B cell (primary cell): ENCODE measurements at regions not wholly inside any gene's neighbourhood (a gene's known extent, or its start where the extent isn't known, plus 50 kb on each side); places are given as distances from the start of the nearest gene placed in this dataset.

Source experiments
- ATAC-seq: fragments of 200-7000 bp; cut with Tn5 transposase; one replicate; pipeline ENCODE4 v1.10.0; 2021; ENCODE audit warnings: low read depth, mild to moderate bottlenecking, moderate number of reproducible peaks, moderate library complexity
- CTCF ChIA-PET: fragments of 350-600 bp; sonication (Branson Sonifier 250); formaldehyde crosslinking; loops from one replicate; lab custom pipeline; 2021; ENCODE audit warnings: antibody characterized with exemption, inconsistent platforms; lab: Charles Lee
- POLR2A ChIA-PET: fragments of 350-600 bp; sonication (Branson Sonifier 250); formaldehyde crosslinking; loops from one replicate; lab custom pipeline; 2021; ENCODE audit warnings: antibody characterized with exemption; lab: Charles Lee
- DNase-seq: peaks from one replicate; pipeline ENCODE4 v3.0.0; 2013
- H2AFZ ChIP-seq: 2 replicates; pipeline ENCODE4 v1.6.1; 2012; ENCODE audit warnings: mild to moderate bottlenecking, low read depth, low read length; ENCODE audit not compliant: insufficient read depth, poor library complexity, severe bottlenecking
- H3K27ac ChIP-seq, 2 donors: 1 replicate in 1 of 2; 2 replicates in 1 of 2; pipeline ENCODE4 v1.5.1; 2012 to 2013; ENCODE audit warnings: low read length in 2 of 2, mild to moderate bottlenecking in 2 of 2, moderate library complexity in 1 of 2
- H3K27me3 ChIP-seq, 4 experiments: fragments of 200-600 bp in 1 of 4; sonication (generic) in 1 of 4; replicated peaks in 1 of 4; 1 replicate in 2 of 4; 2 replicates in 2 of 4; pipeline versions ENCODE4 v1.6.1 to v1.7.0; 2013 to 2016; ENCODE audit warnings: low read length in 3 of 4, mild to moderate bottlenecking in 2 of 4, mixed read lengths in 1 of 4, moderate library complexity in 1 of 4; ENCODE audit not compliant: insufficient read depth in 4 of 4, control insufficient read depth in 3 of 4; ENCODE audit errors: control extremely low read depth in 1 of 4
- H3K36me3 ChIP-seq, 2 experiments: replicated peaks in 1 of 2; 1 replicate in 1 of 2; 2 replicates in 1 of 2; pipeline versions ENCODE4 v1.6.1 to v1.7.1; 2013; ENCODE audit warnings: low read length in 1 of 2; ENCODE audit not compliant: insufficient read depth in 2 of 2, control insufficient read depth in 1 of 2; ENCODE audit errors: control extremely low read depth in 1 of 2, extremely low read depth in 1 of 2
- H3K4me1 ChIP-seq, 2 donors: fragments of 200-600 bp in 1 of 2; sonication (generic) in 1 of 2; 1 replicate in 1 of 2; 2 replicates in 1 of 2; pipeline versions ENCODE4 v1.5.1 to v1.6.1; 2013 to 2017; ENCODE audit warnings: low read length in 2 of 2; ENCODE audit not compliant: control insufficient read depth in 2 of 2, insufficient read depth in 2 of 2
- H3K4me2 ChIP-seq: replicated peaks from 2 replicates; pipeline ENCODE3; 2012; ENCODE audit warnings: mild to moderate bottlenecking, low read depth, low read length; ENCODE audit not compliant: poor library complexity, severe bottlenecking
- H3K4me3 ChIP-seq, 5 experiments: fragments of 200-600 bp in 1 of 5; sonication (generic) in 1 of 5; 1 replicate in 3 of 5; 2 replicates in 2 of 5; pipeline versions ENCODE4 v1.5.1 to v1.7.0; 2011 to 2016; ENCODE audit warnings: low read length in 4 of 5, mild to moderate bottlenecking in 4 of 5, low read depth in 2 of 5, control low read depth in 1 of 5, moderate library complexity in 1 of 5; ENCODE audit not compliant: insufficient read depth in 1 of 5; ENCODE audit errors: control extremely low read depth in 1 of 5, extremely low read depth in 1 of 5
- H3K79me2 ChIP-seq: fragments of 200-600 bp; sonication (generic); one replicate; pipeline ENCODE4 v1.6.0; 2016; ENCODE audit warnings: low read length; ENCODE audit not compliant: control insufficient read depth, insufficient read depth
- H3K9ac ChIP-seq: fragments of 200-600 bp; sonication (generic); 2 replicates; pipeline ENCODE4 v1.6.1; 2017; ENCODE audit warnings: mild to moderate bottlenecking, low read length, moderate library complexity
- H3K9me3 ChIP-seq, 3 donors: one replicate each; pipeline versions ENCODE4 v1.6.1 to v1.7.1; 2013; ENCODE audit warnings: low read length in 2 of 3; ENCODE audit not compliant: control insufficient read depth in 2 of 3, insufficient read depth in 1 of 3; ENCODE audit errors: control extremely low read depth in 1 of 3
- H4K20me1 ChIP-seq: 2 replicates; pipeline ENCODE4 v1.6.0; 2012; ENCODE audit warnings: mild to moderate bottlenecking, low read length; ENCODE audit not compliant: insufficient read depth, control insufficient read depth, poor library complexity, severe bottlenecking
- H3K27ac Mint-ChIP-seq: one replicate; pipeline ENCODE4 v1.8.0; 2021; ENCODE audit warnings: mixed read lengths
- H3K27me3 Mint-ChIP-seq: one replicate; pipeline ENCODE4 v1.8.0; 2021; ENCODE audit warnings: mixed read lengths
- H3K4me1 Mint-ChIP-seq: one replicate; pipeline ENCODE4 v1.8.0; 2021; ENCODE audit warnings: mixed read lengths
- H3K4me3 Mint-ChIP-seq: one replicate; pipeline ENCODE4 v1.8.0; 2021; ENCODE audit warnings: mixed read lengths
- H3K9me3 Mint-ChIP-seq: one replicate; pipeline ENCODE4 v1.8.0; 2022; ENCODE audit warnings: mixed read lengths; ENCODE audit not compliant: insufficient read depth
- CTCF ChIP-seq: fragments of 200-600 bp; IDR thresholded peaks from one replicate; pipeline ENCODE4 v1.8.0; 2022; ENCODE audit warnings: antibody characterized with exemption, mild to moderate bottlenecking
- EZH2 ChIP-seq: IDR thresholded peaks from 2 replicates; pipeline ENCODE4 v1.6.1; 2012; ENCODE audit warnings: borderline replicate concordance, low read depth, mild to moderate bottlenecking, moderate library complexity, low read length; ENCODE audit not compliant: insufficient read depth, poor library complexity, severe bottlenecking
- WGBS: methylation state at CpG from one replicate; pipeline ENCODE4 v1.1.5; 2013; ENCODE audit warnings: missing lambda C conversion rate; ENCODE audit not compliant: insufficient coverage; 5-methylcytosine and 5-hydroxymethylcytosine counted together
- intact Hi-C: fragments of 100-400 bp; cut with micrococcal nuclease; formaldehyde crosslinking; loops from one replicate; pipeline ENCODE4 v1.10.0; 2022

- H3K4me1 ChIP-seq, result no peaks in the 10 kb centered on the region
- ATAC-seq (no peak), DNase-seq (no peak)
- H3K27ac Mint-ChIP-seq, result no peak overlapping the region
- H3K79me2 ChIP-seq, result no peaks in the 10 kb centered on the region
- no peaks in the 10 kb centered on the region for H3K4me1 Mint-ChIP-seq
- no peaks in the 10 kb centered on the region for H3K36me3 ChIP-seq
- H3K27me3 Mint-ChIP-seq, result no peaks in the 10 kb centered on the region
- ChIA-PET POLR2A (no interaction called here), CTCF (no interaction called here)
- no peak overlapping the region for H3K4me3 Mint-ChIP-seq
- peaks cover 6% of the 10 kb centered on the region for H3K9me3 Mint-ChIP-seq
- H3K9me3 ChIP-seq, result no peaks in the 10 kb centered on the region
- H3K27me3 ChIP-seq, result no peaks in the 10 kb centered on the region
- intact Hi-C loops, result no loop called here
- H3K4me3 ChIP-seq, result no peak overlapping the region
- H3K27ac ChIP-seq, result no peak overlapping the region
- no peak overlapping the region for H3K9ac ChIP-seq
- WGBS, result no CpG with 5 or more reads among the region's 1 CpG
- H2AFZ ChIP-seq, result no peak overlapping the region
- TF ChIP-seq CTCF (no peak), EZH2 (no peak)
- no peaks in the 10 kb centered on the region for H4K20me1 ChIP-seq
- no peak overlapping the region for H3K4me2 ChIP-seq
These were observed 642.6 kb upstream of the CCDC179 start for GRCh38 chr11:23502826-23503225.

- Histone ChIP-seq H3K9me3 (no peaks in the 10 kb centered on the region), H3K9ac (no peak overlapping the region), H3K79me2 (no peaks in the 10 kb centered on the region), H3K27me3 (no peaks in the 10 kb centered on the region), H4K20me1 (no peaks in the 10 kb centered on the region), H3K4me1 (no peaks in the 10 kb centered on the region), H3K4me2 (no peak overlapping the region), H3K36me3 (no peaks in the 10 kb centered on the region), H3K27ac (no peak overlapping the region), H3K4me3 (no peak overlapping the region), H2AFZ (no peak overlapping the region)
- ChIA-PET CTCF (no interaction called here), POLR2A (no interaction called here)
- TF ChIP-seq EZH2 (no peak), CTCF (no peak)
- ATAC-seq, result no peak
- no peaks in the 10 kb centered on the region for H3K9me3 Mint-ChIP-seq
- intact Hi-C loops, result no loop called here
- H3K27me3 Mint-ChIP-seq, result no peaks in the 10 kb centered on the region
- no peak overlapping the region for H3K27ac Mint-ChIP-seq
- DNase-seq, result no peak
- no peak overlapping the region for H3K4me3 Mint-ChIP-seq
- H3K4me1 Mint-ChIP-seq, result no peaks in the 10 kb centered on the region
These were observed 648.7 kb upstream of the CCDC179 start for GRCh38 chr11:23509023-23509422.
